Thyroid gland (tissue), 4 donors: ENCODE measurements at regions not wholly inside any gene's neighbourhood (a gene's known extent, or its start where the extent isn't known, plus 50 kb on each side); places are given as distances from the start of the nearest gene placed in this dataset.
"Not testable (repeated sequence)": the region's sequence is repeated elsewhere in the genome, so short reads cannot be mapped to it uniquely, and the experiment has no call there.

ENCODE experiments used
- POLR2A ChIP-seq, 2 donors: fragments of 450-650 bp; IDR thresholded peaks; one replicate each; pipeline ENCODE4 v1.6.1; 2017; ENCODE audit warnings: antibody characterized with exemption in 2 of 2, mild to moderate bottlenecking in 2 of 2, moderate library complexity in 1 of 2
- TF ChIP-seq, protein P1 (sequence below), 6 experiments: fragments of 200-600 bp in 3 of 6; fragments of 450-650 bp in 3 of 6; sonication (generic) in 3 of 6; IDR thresholded peaks; one replicate each; pipeline ENCODE4 v1.5.1; 2016 to 2019; ENCODE audit warnings: antibody characterized with exemption in 6 of 6, mild to moderate bottlenecking in 2 of 6, inconsistent platforms in 1 of 6, moderate library complexity in 1 of 6

GRCh38 chr21:5108048-5108775 lies 5413.2 kb upstream of the TPTE start:
- TF ChIP-seq, protein P1, sequence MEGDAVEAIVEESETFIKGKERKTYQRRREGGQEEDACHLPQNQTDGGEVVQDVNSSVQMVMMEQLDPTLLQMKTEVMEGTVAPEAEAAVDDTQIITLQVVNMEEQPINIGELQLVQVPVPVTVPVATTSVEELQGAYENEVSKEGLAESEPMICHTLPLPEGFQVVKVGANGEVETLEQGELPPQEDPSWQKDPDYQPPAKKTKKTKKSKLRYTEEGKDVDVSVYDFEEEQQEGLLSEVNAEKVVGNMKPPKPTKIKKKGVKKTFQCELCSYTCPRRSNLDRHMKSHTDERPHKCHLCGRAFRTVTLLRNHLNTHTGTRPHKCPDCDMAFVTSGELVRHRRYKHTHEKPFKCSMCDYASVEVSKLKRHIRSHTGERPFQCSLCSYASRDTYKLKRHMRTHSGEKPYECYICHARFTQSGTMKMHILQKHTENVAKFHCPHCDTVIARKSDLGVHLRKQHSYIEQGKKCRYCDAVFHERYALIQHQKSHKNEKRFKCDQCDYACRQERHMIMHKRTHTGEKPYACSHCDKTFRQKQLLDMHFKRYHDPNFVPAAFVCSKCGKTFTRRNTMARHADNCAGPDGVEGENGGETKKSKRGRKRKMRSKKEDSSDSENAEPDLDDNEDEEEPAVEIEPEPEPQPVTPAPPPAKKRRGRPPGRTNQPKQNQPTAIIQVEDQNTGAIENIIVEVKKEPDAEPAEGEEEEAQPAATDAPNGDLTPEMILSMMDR (IDR thresholded peaks at IDR 0.05) = not testable (repeated sequence)
- not testable (repeated sequence) for TF ChIP-seq POLR2A (IDR thresholded peaks at IDR 0.05)
